Heart left ventricle (tissue), 16 donors: ENCODE measurements at regions not wholly inside any gene's neighbourhood (a gene's known extent, or its start where the extent isn't known, plus 50 kb on each side); places are given as distances from the start of the nearest gene placed in this dataset.

Source experiments
- ATAC-seq, 4 donors: fragments of 200-7000 bp; cut with Tn5 transposase; one replicate each; pipeline ENCODE4 v1.9.1; 2020 to 2022; ENCODE audit warnings: moderate library complexity in 4 of 4, mild to moderate bottlenecking in 3 of 4, moderate number of reproducible peaks in 1 of 4
- DNase-seq, 5 donors: peaks; one replicate each; pipeline ENCODE4 v3.0.0-alpha.2; 2020
- H3K27ac ChIP-seq, 12 donors: fragments of 200-600 bp; sonication (generic) in 4 of 12; one replicate each; pipeline versions ENCODE4 v1.5.0 to v1.8.0; 2016 to 2022; ENCODE audit warnings: mild to moderate bottlenecking in 2 of 12
- H3K27me3 ChIP-seq, 9 donors: fragments of 200-600 bp; sonication (generic) in 2 of 9; one replicate each; pipeline versions ENCODE4 v1.5.1 to v1.8.0; 2016 to 2022; ENCODE audit warnings: mild to moderate bottlenecking in 3 of 9
- H3K36me3 ChIP-seq, 9 donors: fragments of 200-600 bp; sonication (generic) in 2 of 9; one replicate each; pipeline versions ENCODE4 v1.5.0 to v1.8.0; 2018 to 2022; ENCODE audit warnings: mild to moderate bottlenecking in 2 of 9
- H3K4me1 ChIP-seq, 12 donors: fragments of 200-600 bp; sonication (generic) in 4 of 12; one replicate each; pipeline versions ENCODE4 v1.5.0 to v1.8.0; 2016 to 2022; ENCODE audit warnings: mild to moderate bottlenecking in 3 of 12
- H3K4me3 ChIP-seq, 12 donors: fragments of 200-600 bp; sonication (generic) in 4 of 12; one replicate each; pipeline versions ENCODE4 v1.5.0 to v1.8.0; 2017 to 2022; ENCODE audit warnings: mild to moderate bottlenecking in 9 of 12, moderate library complexity in 4 of 12
- H3K9me3 ChIP-seq, 12 donors: fragments of 200-600 bp; sonication (generic) in 4 of 12; one replicate each; pipeline versions ENCODE4 v1.5.0 to v1.8.0; 2016 to 2022; ENCODE audit warnings: mild to moderate bottlenecking in 1 of 12
- CTCF ChIP-seq, 12 donors: fragments of 200-600 bp; sonication (generic) in 4 of 12; IDR thresholded peaks; one replicate each; pipeline versions ENCODE4 v1.5.0 to v1.8.0; 2018 to 2022; ENCODE audit warnings: antibody characterized with exemption in 12 of 12, mild to moderate bottlenecking in 5 of 12
- POLR2A ChIP-seq, 2 donors: fragments of 450-650 bp; IDR thresholded peaks; one replicate each; pipeline ENCODE4 v1.6.1; 2017; ENCODE audit warnings: antibody characterized with exemption in 2 of 2, mild to moderate bottlenecking in 2 of 2, moderate library complexity in 2 of 2
- WGBS, 4 donors: extraction: QIAGEN DNeasy Blood & Tissue Kit in 2 of 4; methylation state at CpG; one replicate each; pipeline versions ENCODE4 v1.1.5 to v1.1.7; 2013 to 2018; 5-methylcytosine and 5-hydroxymethylcytosine counted together
- intact Hi-C, 10 donors: fragments of 100-400 bp; cut with DNase I; formaldehyde crosslinking; loops; one replicate each; pipeline versions ENCODE4 v1.11.1 to v1.14.2; 2022
- donor health status: ischemic (EF 13 %, LVEDD 7.1; RV severe dilation, severe dysfunction).
- donor health status: healthy with polysubstance abuse.
- donor health status: DM: no; HTN: yes; CAD: no.
- donor health status: DM: no; HTN: no; CAD: no.
- donor health status: ischemic (EF 25% LVEDD 6.9; RV normal size, moderate dysfunction).
- donor health status: ischemic (EF 25% LVEDD 5.7; RV mildly dilated, moderate dysfunction).
- donor health status: healthy.
- donor health status: DM: yes; HTN: yes; CAD: no.
- donor health status: ischemic (EF 35%, LVEDD 5.7; RV mildly dilated, moderate dysfunction).
- donor health status: nonischemic (EF 11% LVEDD 7.7; RV severe dilation, severe dysfunction).
- donor health status: DM: yes; HTN: yes; CAD: no.
- donor health status: PGD.
- donor health status: ischemic (EF 29% LVEDD 5.4; RV normal size, mild dysfunction).
- donor health status: nonischemic (EF 23%, LVEDD 6.1; RV moderate dilation, normal function).

- Histone ChIP-seq H3K4me1 (no peaks in the 10 kb centered on the region), H3K36me3 (no peaks in the 10 kb centered on the region), H3K27ac (no peak overlapping the region), H3K9me3 (peaks cover 0 to 12% (median 0%) of the 10 kb centered on the region in 12 donors), H3K27me3 (peaks cover 0 to 42% (median 6%) of the 10 kb centered on the region in 9 donors), H3K4me3 (no peak overlapping the region)
- ATAC-seq (no peak), DNase-seq (no peak)
- intact Hi-C loops = no loop called here
- TF ChIP-seq POLR2A (IDR thresholded peaks at IDR 0.05) = no peak
- no peak for TF ChIP-seq CTCF (IDR thresholded peaks at IDR 0.05)
- 77 to 84% (median 82%) methylated on average over 5 of the region's 5 CpGs for WGBS, 4 donors
Measured at GRCh38 chr1:29779146-29779545, 542.8 kb downstream of the PTPRU start.

GRCh38 chr1:29777522-29777921, 541.2 kb downstream of the PTPRU start:
- intact Hi-C loops = no loop called here
- Histone ChIP-seq H3K4me3 (no peak overlapping the region), H3K4me1 (no peaks in the 10 kb centered on the region), H3K9me3 (peaks cover 0 to 12% (median 0%) of the 10 kb centered on the region in 12 donors), H3K36me3 (no peaks in the 10 kb centered on the region), H3K27me3 (peaks cover 0 to 42% (median 6%) of the 10 kb centered on the region in 9 donors), H3K27ac (no peak overlapping the region)
- WGBS, 4 donors = 78 to 92% (median 83%) methylated on average over 2 of the region's 2 CpGs
- DNase-seq (no peak), ATAC-seq (no peak)
- TF ChIP-seq POLR2A (IDR thresholded peaks at IDR 0.05) (no peak), CTCF (IDR thresholded peaks at IDR 0.05) (no peak)

GRCh38 chr1:29774355-29774754, 538.0 kb downstream of the PTPRU start:
- H3K27me3 ChIP-seq = peaks cover 0 to 32% (median 7%) of the 10 kb centered on the region in 9 donors
- 88 to 95% (median 90%) methylated on average over 2 of the region's 2 CpGs for WGBS, 4 donors
- H3K36me3 ChIP-seq = no peaks in the 10 kb centered on the region
- H3K4me3 ChIP-seq = no peak overlapping the region
- H3K4me1 ChIP-seq = no peaks in the 10 kb centered on the region
- H3K27ac ChIP-seq = no peak overlapping the region
- no peak for TF ChIP-seq CTCF (IDR thresholded peaks at IDR 0.05)
- intact Hi-C loops = no loop called here
- DNase-seq (no peak), ATAC-seq (no peak)
- peaks cover 0 to 12% (median 0%) of the 10 kb centered on the region in 12 donors for H3K9me3 ChIP-seq

- TF ChIP-seq CTCF (IDR thresholded peaks at IDR 0.05) (no peak), POLR2A (IDR thresholded peaks at IDR 0.05) (no peak)
- peaks cover 0 to 12% (median 0%) of the 10 kb centered on the region in 12 donors for H3K9me3 ChIP-seq
- DNase-seq (no peak), ATAC-seq (no peak)
- H3K4me3 ChIP-seq = no peak overlapping the region
- 60 to 69% (median 64%) methylated on average over 4 of the region's 4 CpGs for WGBS, 4 donors
- no peaks in the 10 kb centered on the region for H3K4me1 ChIP-seq
- no peaks in the 10 kb centered on the region for H3K36me3 ChIP-seq
- H3K27ac ChIP-seq = no peak overlapping the region
- intact Hi-C loops = no loop called here
- H3K27me3 ChIP-seq = peaks cover 0 to 29% (median 8%) of the 10 kb centered on the region in 9 donors
Measured at GRCh38 chr1:29772584-29773100, 536.3 kb downstream of the PTPRU start.
